ENCODE measurements at regions not wholly inside any gene's neighbourhood (a gene's known extent, or its start where the extent isn't known, plus 50 kb on each side); places are given as distances from the start of the nearest gene placed in this dataset.
"Not testable (repeated sequence)": the region's sequence is repeated elsewhere in the genome, so short reads cannot be mapped to it uniquely, and the experiment has no call there.

DNA sequence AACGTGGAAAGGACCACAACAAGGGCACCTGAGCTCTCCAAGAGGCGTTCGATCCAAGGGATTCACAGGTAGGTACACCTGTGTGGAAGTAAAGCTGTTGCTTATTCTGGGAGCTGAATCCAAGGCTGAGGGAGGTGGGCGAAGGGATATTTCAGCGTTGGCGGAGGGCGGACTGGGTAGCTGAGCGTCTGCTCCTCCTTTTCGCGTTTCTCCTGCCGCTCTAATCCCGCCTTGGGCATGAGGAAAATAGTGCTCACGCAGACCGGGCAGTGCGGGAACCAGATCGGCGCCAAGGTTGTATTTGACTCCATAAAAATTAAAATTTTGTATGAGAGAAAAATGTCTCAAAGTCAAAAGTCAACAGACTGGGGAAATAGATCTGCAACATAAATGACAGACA lies 3966.2 kb upstream of the OR11H1 start:
- H3K4me3 ChIP-seq; H3K4me1 ChIP-seq; DNase-seq; H3K27me3 ChIP-seq; H3K36me3 ChIP-seq; intact Hi-C loops (cut with DNase I); H3K27ac ChIP-seq: not testable (repeated sequence)
- H3K9me3 ChIP-seq = peaks cover 0 to 14% (median 7%) of the 10 kb centered on the region in 3 donors
- 68 to 70% methylated on average over 17 of the region's 17 CpGs for WGBS, 2 donors

DNA sequence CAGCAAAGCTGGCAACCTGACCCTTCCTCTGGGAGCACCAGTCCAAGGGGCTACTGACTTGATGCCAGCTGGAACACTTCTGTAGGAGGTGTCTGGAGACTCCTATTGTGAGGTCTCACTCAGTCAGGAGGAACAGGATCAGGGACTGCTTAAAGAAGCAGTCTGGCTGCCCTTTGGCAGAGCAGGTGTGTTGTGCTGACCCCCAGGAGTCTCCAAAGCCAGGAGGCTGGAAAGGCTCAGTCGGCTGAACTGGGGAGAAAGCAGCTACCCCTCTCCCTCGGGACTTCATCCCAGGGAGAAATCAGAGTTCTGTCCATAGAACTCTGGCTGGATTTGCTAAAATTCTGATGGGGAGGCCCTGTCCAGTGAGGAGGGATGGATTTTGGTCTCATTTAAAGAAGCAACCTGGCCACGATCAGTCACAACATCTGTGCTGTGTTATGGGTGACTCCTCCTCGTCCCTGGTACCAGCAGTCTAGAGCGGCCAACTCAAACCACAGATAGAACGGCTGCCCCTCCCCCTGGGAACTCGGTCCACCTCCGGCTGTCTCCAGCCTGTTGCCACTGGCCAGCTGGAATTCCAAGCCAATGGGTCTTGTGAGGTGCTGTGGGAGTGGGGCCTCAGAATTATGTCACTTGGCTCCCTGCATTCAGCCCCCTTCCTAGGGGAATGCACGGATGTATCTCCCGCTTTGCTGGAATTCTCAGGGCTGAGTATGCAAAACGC lies 3959.0 kb upstream of the OR11H1 start:
- H3K4me3 ChIP-seq; H3K27ac ChIP-seq; H3K27me3 ChIP-seq; H3K4me1 ChIP-seq; DNase-seq; H3K36me3 ChIP-seq; intact Hi-C loops (cut with DNase I): not testable (repeated sequence)
- 70 to 80% methylated on average over 9 to 11 of the region's 11 CpGs for WGBS, 2 donors
- H3K9me3 ChIP-seq = peaks cover 0 to 62% (median 37%) of the 10 kb centered on the region in 3 donors

DNA sequence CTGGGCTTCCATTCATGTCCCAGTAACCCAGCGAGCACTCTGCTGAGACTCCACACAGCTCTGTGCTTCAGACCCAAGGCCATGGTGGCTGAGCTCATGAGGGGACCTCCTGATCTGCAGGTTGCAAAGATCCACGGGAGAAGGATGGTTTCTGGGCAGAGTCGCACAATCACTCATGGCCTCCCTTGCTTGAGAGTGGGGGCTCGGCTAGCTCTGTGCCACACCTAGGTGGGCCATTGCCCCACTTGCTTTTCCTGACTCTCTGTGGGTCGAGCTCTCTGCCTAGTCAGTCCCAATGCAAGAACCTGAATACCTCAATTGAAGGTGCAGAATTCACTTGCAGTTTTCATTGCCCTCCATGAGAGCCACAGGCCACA lies 3958.4 kb upstream of the OR11H1 start:
- H3K4me1 ChIP-seq; intact Hi-C loops (cut with DNase I); H3K27ac ChIP-seq; DNase-seq; H3K4me3 ChIP-seq; H3K36me3 ChIP-seq; H3K27me3 ChIP-seq: not testable (repeated sequence)
- 50 to 54% methylated on average over 4 to 5 of the region's 5 CpGs for WGBS, 2 donors
- H3K9me3 ChIP-seq = peaks cover 0 to 67% (median 40%) of the 10 kb centered on the region in 3 donors

GRCh38 chr22:11573154-11573553 lies 3954.8 kb upstream of the OR11H1 start:
- H3K27me3 ChIP-seq; H3K4me3 ChIP-seq; DNase-seq; intact Hi-C loops (cut with DNase I); H3K36me3 ChIP-seq; H3K4me1 ChIP-seq; H3K27ac ChIP-seq: not testable (repeated sequence)
- peaks cover 0 to 92% (median 51%) of the 10 kb centered on the region in 3 donors for H3K9me3 ChIP-seq
- 58 to 62% methylated on average over 6 of the region's 6 CpGs for WGBS, 2 donors

GRCh38 chr22:11574231-11574630 lies 3953.8 kb upstream of the OR11H1 start:
- peaks cover 0 to 91% (median 43%) of the 10 kb centered on the region in 3 donors for H3K9me3 ChIP-seq
- intact Hi-C loops (cut with DNase I); H3K4me3 ChIP-seq; H3K4me1 ChIP-seq; H3K36me3 ChIP-seq; H3K27ac ChIP-seq; H3K27me3 ChIP-seq; DNase-seq: not testable (repeated sequence)
- 69 to 79% methylated on average over 14 of the region's 14 CpGs for WGBS, 2 donors

- H3K27me3 ChIP-seq; H3K27ac ChIP-seq; DNase-seq; intact Hi-C loops (cut with DNase I); H3K4me3 ChIP-seq; H3K36me3 ChIP-seq; H3K4me1 ChIP-seq: not testable (repeated sequence)
- WGBS, 2 donors = 34 to 47% methylated on average over 4 of the region's 4 CpGs
- H3K9me3 ChIP-seq = peaks cover 0 to 91% (median 38%) of the 10 kb centered on the region in 3 donors
These were observed 3953.3 kb upstream of the OR11H1 start for GRCh38 chr22:11574659-11575058.

DNA sequence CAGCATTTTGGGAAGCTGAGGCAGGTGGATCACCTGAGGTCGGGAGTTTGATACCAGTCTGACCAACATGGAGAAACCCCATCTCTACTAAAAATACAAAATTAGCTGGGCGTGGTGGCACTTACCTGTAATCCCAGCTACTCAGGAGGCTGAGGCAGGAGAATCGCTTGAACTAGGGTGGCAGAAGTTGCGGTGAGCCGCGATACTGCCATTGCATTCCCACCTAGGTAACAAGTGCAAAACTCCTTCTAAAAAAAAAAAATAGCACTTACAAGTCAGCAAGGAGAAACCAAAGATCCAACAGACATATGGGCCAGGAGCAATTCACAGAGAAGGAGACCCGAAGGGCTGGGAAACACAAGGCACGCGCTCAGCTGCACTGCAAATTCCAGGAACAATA lies 3951.3 kb upstream of the OR11H1 start:
- intact Hi-C loops (cut with DNase I); H3K27ac ChIP-seq; H3K36me3 ChIP-seq; H3K27me3 ChIP-seq; H3K4me3 ChIP-seq; H3K4me1 ChIP-seq; DNase-seq: not testable (repeated sequence)
- WGBS, 2 donors = 69 to 71% methylated on average over 9 of the region's 9 CpGs
- H3K9me3 ChIP-seq = peaks cover 0 to 88% (median 40%) of the 10 kb centered on the region in 3 donors

DNA sequence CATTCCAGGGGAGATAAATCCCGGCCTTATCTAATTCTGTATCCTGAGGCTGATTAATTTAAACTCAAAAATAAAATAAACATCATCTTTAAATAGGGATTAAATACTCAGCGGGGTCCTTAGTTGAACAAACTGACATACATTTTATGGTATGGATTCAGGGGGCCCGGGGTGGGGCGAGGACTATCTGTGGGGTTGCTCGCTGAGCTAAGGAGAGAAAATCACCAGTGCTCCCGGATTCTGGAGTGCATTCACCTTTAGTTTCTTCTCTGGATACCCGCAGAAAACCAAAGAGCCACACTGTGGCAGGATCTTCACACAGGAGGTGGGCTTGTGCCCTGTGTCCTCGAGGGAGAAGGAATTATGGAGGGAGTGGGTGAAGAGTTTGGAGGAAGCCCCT lies 3949.9 kb upstream of the OR11H1 start:
- H3K4me3 ChIP-seq; DNase-seq; H3K27me3 ChIP-seq; H3K4me1 ChIP-seq; H3K36me3 ChIP-seq; intact Hi-C loops (cut with DNase I); H3K27ac ChIP-seq: not testable (repeated sequence)
- 52 to 63% methylated on average over 8 of the region's 8 CpGs for WGBS, 2 donors
- H3K9me3 ChIP-seq = peaks cover 0 to 88% (median 29%) of the 10 kb centered on the region in 3 donors

DNA sequence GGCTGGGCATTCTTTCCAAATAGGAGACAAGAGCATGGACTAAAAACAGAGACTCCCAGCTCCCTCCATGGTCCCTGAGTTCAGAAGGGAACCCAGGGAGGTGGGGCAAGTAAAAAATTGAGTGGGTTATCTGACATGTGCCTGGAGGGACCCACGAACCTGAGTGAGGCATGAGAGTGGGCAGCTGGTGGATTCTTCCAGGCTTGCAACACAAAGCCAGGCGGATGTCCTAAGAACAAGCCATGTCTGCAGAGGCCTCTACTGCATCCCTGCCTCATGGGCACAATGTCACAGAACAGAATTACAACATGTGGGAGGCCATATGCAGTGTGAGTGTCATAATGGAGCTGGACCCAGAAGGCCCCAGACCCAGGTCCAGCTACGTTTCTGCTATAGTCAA lies 3949.4 kb upstream of the OR11H1 start:
- H3K27ac ChIP-seq; DNase-seq; H3K36me3 ChIP-seq; H3K4me3 ChIP-seq; H3K27me3 ChIP-seq; intact Hi-C loops (cut with DNase I); H3K4me1 ChIP-seq: not testable (repeated sequence)
- H3K9me3 ChIP-seq = peaks cover 0 to 87% (median 30%) of the 10 kb centered on the region in 3 donors
- 39 to 44% methylated on average over 3 of the region's 3 CpGs for WGBS, 2 donors

DNA sequence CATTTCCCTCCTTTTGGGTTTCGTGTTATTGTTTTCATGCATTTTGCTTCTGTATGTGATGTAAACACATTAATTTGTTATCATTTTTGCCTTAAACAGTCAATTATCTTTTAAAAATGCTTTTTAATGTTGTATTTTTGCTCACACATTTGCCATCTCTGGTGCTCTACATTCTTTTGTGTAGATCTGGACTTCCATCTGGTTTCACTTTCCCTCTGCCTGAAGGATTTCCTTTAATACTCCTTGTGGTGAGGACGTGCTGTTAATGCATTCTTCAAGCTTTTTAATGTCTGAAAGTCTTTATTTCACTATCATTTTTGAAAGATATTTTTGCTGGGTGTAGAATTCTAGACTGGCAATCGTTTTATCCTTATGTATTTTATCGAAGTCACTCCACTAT lies 3945.9 kb upstream of the OR11H1 start:
- H3K4me3 ChIP-seq; H3K27ac ChIP-seq; intact Hi-C loops (cut with DNase I); DNase-seq; H3K27me3 ChIP-seq; H3K4me1 ChIP-seq; H3K36me3 ChIP-seq: not testable (repeated sequence)
- H3K9me3 ChIP-seq = peaks cover 0 to 80% (median 19%) of the 10 kb centered on the region in 3 donors
- WGBS, 2 donors = 32 to 41% methylated on average over 4 of the region's 4 CpGs

GRCh38 chr22:11584231-11584630 lies 3943.8 kb upstream of the OR11H1 start:
- H3K4me3 ChIP-seq; H3K36me3 ChIP-seq; H3K4me1 ChIP-seq; H3K27me3 ChIP-seq; DNase-seq; intact Hi-C loops (cut with DNase I); H3K27ac ChIP-seq: not testable (repeated sequence)
- H3K9me3 ChIP-seq = peaks cover 0 to 66% (median 19%) of the 10 kb centered on the region in 3 donors
- WGBS, 2 donors = 22 to 25% methylated on average over 4 of the region's 4 CpGs

- H3K9me3 ChIP-seq = peaks cover 0 to 71% (median 38%) of the 10 kb centered on the region in 3 donors
- H3K27ac ChIP-seq = not testable (repeated sequence)
These were observed 3933.4 kb upstream of the OR11H1 start for GRCh38 chr22:11594552-11594951.

DNA sequence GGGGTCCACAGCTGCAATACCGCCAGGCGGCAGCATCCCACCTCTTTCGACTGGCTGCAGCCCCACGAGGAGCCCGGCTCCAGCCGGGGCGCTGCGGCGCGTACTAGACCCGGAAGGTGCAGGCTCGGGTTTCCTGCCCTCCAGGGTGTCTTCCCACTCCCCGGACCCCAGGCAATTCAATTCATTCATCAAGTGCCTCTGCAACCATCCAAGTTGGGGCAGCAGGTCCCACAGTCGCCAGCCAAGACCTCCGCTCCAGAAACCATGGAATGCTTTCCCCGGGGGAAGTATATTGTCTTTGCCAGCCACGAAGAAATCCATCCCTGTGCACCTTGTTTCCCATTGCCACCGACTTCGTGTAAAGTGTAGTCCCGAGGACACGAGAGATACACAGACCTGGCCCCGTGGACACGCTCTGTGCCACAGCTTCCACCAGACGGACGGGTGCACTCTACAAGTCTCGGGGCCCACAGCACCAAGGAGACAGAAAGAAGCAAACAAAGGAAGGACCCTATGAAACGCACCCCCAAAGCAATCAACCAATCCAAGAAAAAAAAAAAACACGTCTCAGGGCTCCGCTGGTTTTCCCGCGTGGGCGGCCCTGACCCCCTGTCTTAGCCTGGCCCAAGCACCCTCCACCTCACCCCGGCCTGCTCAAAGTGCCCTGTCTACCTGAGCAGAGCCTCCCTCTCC lies 3930.2 kb upstream of the OR11H1 start:
- H3K36me3 ChIP-seq; H3K27ac ChIP-seq; H3K4me3 ChIP-seq; H3K27me3 ChIP-seq; intact Hi-C loops (cut with DNase I); H3K4me1 ChIP-seq; DNase-seq: not testable (repeated sequence)
- peaks cover 0 to 72% (median 50%) of the 10 kb centered on the region in 3 donors for H3K9me3 ChIP-seq
- WGBS, 2 donors = 82 to 85% methylated on average over 33 of the region's 33 CpGs

More at GRCh38 chr22:11594552-11594951, 3933.4 kb upstream of the OR11H1 start:
- H3K4me3 ChIP-seq; intact Hi-C loops (cut with DNase I); DNase-seq; H3K27me3 ChIP-seq; H3K4me1 ChIP-seq; H3K36me3 ChIP-seq: not testable (repeated sequence)
- 47 to 58% methylated on average over 4 of the region's 4 CpGs for WGBS, 2 donors
